ENCODE measurements at regions not wholly inside any gene's neighbourhood (a gene's known extent, or its start where the extent isn't known, plus 50 kb on each side); places are given as distances from the start of the nearest gene placed in this dataset.

GRCh38 chr3:96754128-96754527, 60.3 kb upstream of the EPHA6 start:
- CTCF ChIA-PET = no interaction called here
- no TSS peak for BruUV-seq (replicated peaks)
- POLR2A ChIA-PET = no interaction called here
- Mint-ChIP-seq H3K9me3 (ENCODE audit: unreplicated experiment) (peaks cover 23% of the 10 kb centered on the region), H3K36me3 (ENCODE audit: insufficient read depth, unreplicated experiment) (peaks cover 6% of the 10 kb centered on the region), H3K4me3 (ENCODE audit: unreplicated experiment) (no peak overlapping the region), H3K4me1 (ENCODE audit: low read depth, unreplicated experiment) (peaks cover 24% of the 10 kb centered on the region), H3K27me3 (ENCODE audit: insufficient read depth, unreplicated experiment) (no peaks in the 10 kb centered on the region), H3K27ac (ENCODE audit: unreplicated experiment) (no peak overlapping the region)
- intact Hi-C loops (cut with micrococcal nuclease; ENCODE audit: unreplicated experiment) = no loop called here
- Histone ChIP-seq H3K4me1 (peaks cover 28% of the 10 kb centered on the region), H3K27me3 (replicated peaks; ENCODE audit: control insufficient read depth, insufficient read depth, low read length) (no peaks in the 10 kb centered on the region), H3K9me3 (no peaks in the 10 kb centered on the region; the same call in 1 of the 2 replicates), H3K4me3 (ENCODE audit: low read depth, low read length) (no peak overlapping the region), H3K36me3 (ENCODE audit: control insufficient read depth, insufficient read depth, low read length) (no peaks in the 10 kb centered on the region)
- no peak for DNase-seq
- TF ChIP-seq, protein P1, sequence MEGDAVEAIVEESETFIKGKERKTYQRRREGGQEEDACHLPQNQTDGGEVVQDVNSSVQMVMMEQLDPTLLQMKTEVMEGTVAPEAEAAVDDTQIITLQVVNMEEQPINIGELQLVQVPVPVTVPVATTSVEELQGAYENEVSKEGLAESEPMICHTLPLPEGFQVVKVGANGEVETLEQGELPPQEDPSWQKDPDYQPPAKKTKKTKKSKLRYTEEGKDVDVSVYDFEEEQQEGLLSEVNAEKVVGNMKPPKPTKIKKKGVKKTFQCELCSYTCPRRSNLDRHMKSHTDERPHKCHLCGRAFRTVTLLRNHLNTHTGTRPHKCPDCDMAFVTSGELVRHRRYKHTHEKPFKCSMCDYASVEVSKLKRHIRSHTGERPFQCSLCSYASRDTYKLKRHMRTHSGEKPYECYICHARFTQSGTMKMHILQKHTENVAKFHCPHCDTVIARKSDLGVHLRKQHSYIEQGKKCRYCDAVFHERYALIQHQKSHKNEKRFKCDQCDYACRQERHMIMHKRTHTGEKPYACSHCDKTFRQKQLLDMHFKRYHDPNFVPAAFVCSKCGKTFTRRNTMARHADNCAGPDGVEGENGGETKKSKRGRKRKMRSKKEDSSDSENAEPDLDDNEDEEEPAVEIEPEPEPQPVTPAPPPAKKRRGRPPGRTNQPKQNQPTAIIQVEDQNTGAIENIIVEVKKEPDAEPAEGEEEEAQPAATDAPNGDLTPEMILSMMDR (IDR thresholded peaks at IDR 0.05; ENCODE audit: insufficient read depth in 1 of 2, low read depth in 1 of 2, low read length in 1 of 2, severe bottlenecking in 1 of 2, unreplicated experiment in 1 of 2) = no peak

DNA sequence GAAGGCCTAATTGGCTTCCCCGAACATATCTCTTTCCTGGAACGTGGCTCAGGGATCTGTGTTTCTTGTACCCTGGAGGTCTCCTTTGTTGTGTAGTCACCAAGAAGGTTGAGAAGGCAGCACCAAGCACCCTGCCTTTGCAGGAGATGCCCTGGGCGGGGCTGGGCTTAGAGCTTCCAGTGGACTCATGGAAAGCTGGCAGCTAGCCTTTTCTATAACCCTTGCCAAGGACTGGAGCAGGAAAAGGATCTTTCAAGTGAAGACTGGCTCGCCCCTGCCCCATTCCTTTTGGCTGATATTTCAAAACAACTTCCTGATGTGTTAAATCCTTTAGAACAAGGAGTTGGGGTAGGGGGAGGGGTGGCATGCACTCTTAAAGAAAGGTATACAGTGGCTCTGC, 58.9 kb upstream of the EPHA6 start:
- intact Hi-C loops (cut with micrococcal nuclease; ENCODE audit: unreplicated experiment) = no loop called here
- Histone ChIP-seq H3K36me3 (ENCODE audit: control insufficient read depth, insufficient read depth, low read length) (no peaks in the 10 kb centered on the region), H3K27me3 (replicated peaks; ENCODE audit: control insufficient read depth, insufficient read depth, low read length) (no peaks in the 10 kb centered on the region), H3K9me3 (no peaks in the 10 kb centered on the region; the same call in 1 of the 2 replicates), H3K4me3 (ENCODE audit: low read depth, low read length) (no peak overlapping the region), H3K4me1 (peaks cover 29% of the 10 kb centered on the region)
- peak overlapping the region; percentile 57 for H3K4me3 Mint-ChIP-seq (ENCODE audit: unreplicated experiment)
- TF ChIP-seq, protein P1 (IDR thresholded peaks at IDR 0.05; ENCODE audit: insufficient read depth in 1 of 2, low read depth in 1 of 2, low read length in 1 of 2, severe bottlenecking in 1 of 2, unreplicated experiment in 1 of 2) = no peak
- CTCF ChIA-PET = no interaction called here
- POLR2A ChIA-PET = no interaction called here
- H3K27ac Mint-ChIP-seq (ENCODE audit: unreplicated experiment) = peak overlapping the region; percentile 95
- no TSS peak for BruUV-seq (replicated peaks)
- DNase-seq = no peak
- peaks cover 24% of the 10 kb centered on the region for H3K4me1 Mint-ChIP-seq (ENCODE audit: low read depth, unreplicated experiment)
- peaks cover 6% of the 10 kb centered on the region for H3K36me3 Mint-ChIP-seq (ENCODE audit: insufficient read depth, unreplicated experiment)
- peaks cover 23% of the 10 kb centered on the region for H3K9me3 Mint-ChIP-seq (ENCODE audit: unreplicated experiment)
- H3K27me3 Mint-ChIP-seq (ENCODE audit: insufficient read depth, unreplicated experiment) = no peaks in the 10 kb centered on the region

DNA sequence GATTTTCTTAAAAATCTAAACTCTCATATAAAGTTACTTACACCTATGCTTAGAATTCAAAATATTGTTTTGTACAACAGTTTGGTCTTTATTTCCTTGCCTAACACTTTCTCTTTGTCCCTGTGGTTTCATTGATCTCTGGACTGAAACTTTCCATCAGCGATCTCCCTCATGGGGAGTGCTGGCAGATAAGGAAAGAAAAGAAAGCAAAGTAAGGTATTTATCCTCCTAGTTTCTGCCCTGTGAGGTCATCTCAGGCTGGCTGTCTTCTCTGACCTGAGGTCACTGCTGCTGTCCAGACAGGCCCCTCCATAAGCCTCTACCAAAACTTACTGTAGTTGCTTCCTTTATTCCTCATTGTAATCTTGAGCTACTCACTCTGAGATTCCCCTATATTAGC, 57.9 kb upstream of the EPHA6 start:
- intact Hi-C loops (cut with micrococcal nuclease; ENCODE audit: unreplicated experiment) = loop anchor here (1.0 to 2.0 kb wide), 3 partner anchors 25 to 56 kb away; no protein-coding TSS in a partner anchor
- H3K4me3 ChIP-seq (ENCODE audit: low read depth, low read length) = no peak overlapping the region
- no peaks in the 10 kb centered on the region for H3K9me3 ChIP-seq
- H3K9me3 Mint-ChIP-seq (ENCODE audit: unreplicated experiment) = peaks cover 23% of the 10 kb centered on the region
- H3K27me3 ChIP-seq (replicated peaks; ENCODE audit: control insufficient read depth, insufficient read depth, low read length) = no peaks in the 10 kb centered on the region
- H3K4me1 Mint-ChIP-seq (ENCODE audit: low read depth, unreplicated experiment) = peaks cover 24% of the 10 kb centered on the region
- H3K27ac Mint-ChIP-seq (ENCODE audit: unreplicated experiment) = peak overlapping the region; percentile 95
- BruUV-seq (replicated peaks) = no TSS peak
- peaks cover 38% of the 10 kb centered on the region for H3K4me1 ChIP-seq
- peak overlapping the region; percentile 57 for H3K4me3 Mint-ChIP-seq (ENCODE audit: unreplicated experiment)
- no peaks in the 10 kb centered on the region for H3K36me3 ChIP-seq (ENCODE audit: control insufficient read depth, insufficient read depth, low read length)
- no peaks in the 10 kb centered on the region for H3K27me3 Mint-ChIP-seq (ENCODE audit: insufficient read depth, unreplicated experiment)
- ChIA-PET POLR2A (no interaction called here), CTCF (no interaction called here)
- peak; percentile 69 to 70 for DNase-seq
- TF ChIP-seq, protein P1 (IDR thresholded peaks at IDR 0.05; ENCODE audit: insufficient read depth in 1 of 2, low read depth in 1 of 2, low read length in 1 of 2, severe bottlenecking in 1 of 2, unreplicated experiment in 1 of 2) = no peak
- peaks cover 6% of the 10 kb centered on the region for H3K36me3 Mint-ChIP-seq (ENCODE audit: insufficient read depth, unreplicated experiment)

Data from Caco-2 (cell line).